Body of pancreas (tissue), 4 donors: ENCODE measurements at regions not wholly inside any gene's neighbourhood (a gene's known extent, or its start where the extent isn't known, plus 50 kb on each side); places are given as distances from the start of the nearest gene placed in this dataset.

Experiments used
- ATAC-seq: fragments of 150-250 bp; one replicate; pipeline ENCODE4 v1.9.1; 2016
- DNase-seq, 4 donors: peaks; one replicate each; pipeline ENCODE4 v3.0.0-alpha.2; 2019
- H3K27ac ChIP-seq, 4 donors: fragments of 200-600 bp; sonication (generic); 1 replicate in 3 of 4; 2 replicates in 1 of 4; pipeline versions ENCODE4 v1.5.1 to v1.6.1; 2016 to 2019; ENCODE audit warnings: mild to moderate bottlenecking in 1 of 4, mixed read lengths in 1 of 4, moderate library complexity in 1 of 4
- H3K27me3 ChIP-seq, 2 donors: fragments of 200-600 bp; sonication (generic); one replicate each; pipeline ENCODE4 v1.6.0; 2016; ENCODE audit warnings: mild to moderate bottlenecking in 1 of 2
- H3K36me3 ChIP-seq, 2 donors: fragments of 200-600 bp; sonication (generic); replicated peaks in 1 of 2; 2 replicates each; pipeline ENCODE4 v1.5.1; 2016; ENCODE audit warnings: low read depth in 2 of 2; ENCODE audit not compliant: insufficient read depth in 1 of 2
- H3K4me1 ChIP-seq: fragments of 200-600 bp; sonication (generic); one replicate; pipeline ENCODE4 v1.6.0; 2016
- H3K4me3 ChIP-seq, 2 donors: fragments of 200-600 bp; sonication (generic); 1 replicate in 1 of 2; 2 replicates in 1 of 2; pipeline ENCODE4 v1.5.1; 2016 to 2019
- H3K9me3 ChIP-seq, 3 donors: fragments of 200-600 bp; sonication (generic); 1 replicate in 2 of 3; 2 replicates in 1 of 3; pipeline ENCODE4 v1.5.1; 2016
- CTCF ChIP-seq, 7 experiments: fragments of 450-650 bp in 4 of 7; fragments of 200-600 bp in 3 of 7; sonication (generic) in 3 of 7; IDR thresholded peaks; one replicate each; pipeline ENCODE4 v1.5.1; 2016 to 2019; ENCODE audit warnings: antibody characterized with exemption in 7 of 7
- POLR2A ChIP-seq, 3 donors: fragments of 450-650 bp; IDR thresholded peaks; one replicate each; pipeline ENCODE4 v1.6.1; 2016; ENCODE audit warnings: antibody characterized with exemption in 3 of 3, mild to moderate bottlenecking in 2 of 3
- WGBS, 2 donors: methylation state at CpG; one replicate each; pipeline ENCODE4 v1.1.5; 2017; 5-methylcytosine and 5-hydroxymethylcytosine counted together
- intact Hi-C: fragments of 100-400 bp; cut with DNase I; formaldehyde crosslinking; loops from one replicate; pipeline ENCODE4 v1.15.1; 2023

- no peak for ATAC-seq
- no peak overlapping the region for H3K4me3 ChIP-seq
- no peaks in the 10 kb centered on the region for H3K36me3 ChIP-seq
Observed at GRCh38 chr2:173631127-173631460, 276.4 kb downstream of the CDCA7 start.

GRCh38 chr2:173644146-173644545 is 289.5 kb downstream of the CDCA7 start:
- Histone ChIP-seq H3K4me1 (no peaks in the 10 kb centered on the region), H3K4me3 (no peak overlapping the region), H3K27ac (no peak overlapping the region), H3K9me3 (no peaks in the 10 kb centered on the region), H3K36me3 (no peaks in the 10 kb centered on the region), H3K27me3 (no peaks in the 10 kb centered on the region)
- TF ChIP-seq POLR2A (IDR thresholded peaks at IDR 0.05), result no peak
- no peak for TF ChIP-seq CTCF (IDR thresholded peaks at IDR 0.05)
- intact Hi-C loops, result no loop called here
- WGBS, 2 donors, result 72 to 81% methylated on average over 3 of the region's 3 CpGs
- ATAC-seq (no peak), DNase-seq (no peak)

More at GRCh38 chr2:173631127-173631460, 276.4 kb downstream of the CDCA7 start:
- WGBS, 2 donors, result 12 to 20% methylated on average over 4 of the region's 4 CpGs
- no peak overlapping the region for H3K27ac ChIP-seq
- no peaks in the 10 kb centered on the region for H3K4me1 ChIP-seq
- no peaks in the 10 kb centered on the region for H3K27me3 ChIP-seq
- intact Hi-C loops, result no loop called here
- DNase-seq, result peak in 1 of 4 donors; percentile 3
- no peaks in the 10 kb centered on the region for H3K9me3 ChIP-seq
- no peak for TF ChIP-seq CTCF (IDR thresholded peaks at IDR 0.05)

GRCh38 chr2:173647681-173648311 is 293.1 kb downstream of the CDCA7 start:
- ATAC-seq (no peak), DNase-seq (no peak)
- Histone ChIP-seq H3K27me3 (no peaks in the 10 kb centered on the region), H3K4me3 (no peak overlapping the region), H3K9me3 (no peaks in the 10 kb centered on the region), H3K36me3 (no peaks in the 10 kb centered on the region), H3K27ac (no peak overlapping the region), H3K4me1 (no peaks in the 10 kb centered on the region)
- TF ChIP-seq POLR2A (IDR thresholded peaks at IDR 0.05), result no peak
- TF ChIP-seq CTCF (IDR thresholded peaks at IDR 0.05), result no peak
- 85 to 88% methylated on average over 8 of the region's 8 CpGs for WGBS, 2 donors
- intact Hi-C loops, result no loop called here

GRCh38 chr2:173648816-173649215 is 294.1 kb downstream of the CDCA7 start:
- no peak for ATAC-seq
- intact Hi-C loops, result no loop called here
- 76 to 89% methylated on average over 2 of the region's 2 CpGs for WGBS, 2 donors
- H3K27me3 ChIP-seq, result no peaks in the 10 kb centered on the region
- H3K27ac ChIP-seq, result no peak overlapping the region
- H3K36me3 ChIP-seq, result no peaks in the 10 kb centered on the region
- no peak for DNase-seq
- H3K4me3 ChIP-seq, result no peak overlapping the region
- H3K4me1 ChIP-seq, result no peaks in the 10 kb centered on the region
- TF ChIP-seq POLR2A (IDR thresholded peaks at IDR 0.05) (no peak), CTCF (IDR thresholded peaks at IDR 0.05) (no peak)
- no peaks in the 10 kb centered on the region for H3K9me3 ChIP-seq

- intact Hi-C loops, result no loop called here
- H3K36me3 ChIP-seq, result no peaks in the 10 kb centered on the region
- ATAC-seq (no peak), DNase-seq (no peak)
- 53% methylated on average over 9 of the region's 9 CpGs for WGBS, 2 donors
- no peaks in the 10 kb centered on the region for H3K4me1 ChIP-seq
- no peak for TF ChIP-seq CTCF (IDR thresholded peaks at IDR 0.05)
- no peak for TF ChIP-seq POLR2A (IDR thresholded peaks at IDR 0.05)
- no peak overlapping the region for H3K4me3 ChIP-seq
- H3K9me3 ChIP-seq, result no peaks in the 10 kb centered on the region
- no peak overlapping the region for H3K27ac ChIP-seq
- H3K27me3 ChIP-seq, result no peaks in the 10 kb centered on the region
Observed at GRCh38 chr2:173649527-173650219, 295.0 kb downstream of the CDCA7 start.
